HepG2 (cell line): ENCODE measurements at regions not wholly inside any gene's neighbourhood (a gene's known extent, or its start where the extent isn't known, plus 50 kb on each side); places are given as distances from the start of the nearest gene placed in this dataset.

ENCODE experiments used
- CHCHD3 ChIP-seq: sonication (generic); formaldehyde crosslinking; IDR thresholded peaks from 2 replicates; pipeline ENCODE4 v1.8.0; 2022; ENCODE audit warnings: mild to moderate bottlenecking, missing genetic modification reagents, moderate library complexity
- CTCF ChIP-seq: sonication (generic); formaldehyde crosslinking; IDR thresholded peaks from 2 replicates; pipeline ENCODE4 v1.5.0; 2020; ENCODE audit warnings: mild to moderate bottlenecking, missing genetic modification reagents, moderate library complexity
- HIVEP1 ChIP-seq: sonication (generic); formaldehyde crosslinking; IDR thresholded peaks from 2 replicates; pipeline ENCODE4 v1.4.0; 2020; ENCODE audit warnings: mild to moderate bottlenecking, missing genetic modification reagents
- POLR2A ChIP-seq, 2 experiments: IDR thresholded peaks; 2 replicates each; pipeline ENCODE4 v1.6.1; 2011; ENCODE audit warnings: low read depth in 2 of 2, low read length in 2 of 2, mild to moderate bottlenecking in 1 of 2, moderate library complexity in 1 of 2; ENCODE audit not compliant: insufficient read depth in 1 of 2
- PRPF4 ChIP-seq: fragments of 200-400 bp; formaldehyde crosslinking; IDR thresholded peaks from 2 replicates; pipeline ENCODE4 v1.6.1; 2016; ENCODE audit warnings: low read length, low read depth; ENCODE audit not compliant: poor library complexity, severe bottlenecking
- ZNF101 ChIP-seq: sonication (generic); formaldehyde crosslinking; IDR thresholded peaks from 2 replicates; pipeline ENCODE4 v1.4.0; 2020; ENCODE audit warnings: mild to moderate bottlenecking, low read depth, missing genetic modification reagents, borderline replicate concordance

DNA sequence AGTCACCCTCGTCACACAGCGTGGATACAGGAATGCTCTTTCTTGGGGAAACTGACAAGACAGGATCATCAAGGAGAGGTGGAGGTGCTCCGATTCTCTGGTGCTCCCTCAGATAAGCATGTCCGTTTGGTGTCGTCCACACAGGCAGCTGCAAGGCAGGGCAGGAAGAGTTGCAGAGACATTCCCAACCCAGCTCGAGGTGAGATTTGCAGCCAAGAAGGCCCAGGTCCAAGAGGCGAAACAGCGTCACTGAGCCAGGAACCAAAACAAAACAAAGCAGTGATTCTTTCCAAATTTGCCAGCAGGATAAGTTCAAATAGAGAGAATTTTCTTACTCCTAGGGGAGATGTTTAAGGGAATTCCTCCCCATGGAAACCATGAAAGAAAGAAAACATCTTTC lies 386.5 kb upstream of the PFKP start:
- TF ChIP-seq HIVEP1 (CRISPR knock-in tag), result no peak
- no peak for TF ChIP-seq PRPF4
- TF ChIP-seq POLR2A (IDR thresholded peaks at IDR 0.05; ENCODE audit: insufficient read depth in 1 of 2, low read depth in 2 of 2, low read length in 2 of 2), result no peak
- no peak for TF ChIP-seq ZNF101 (CRISPR knock-in tag)
- no peak for TF ChIP-seq CHCHD3 (CRISPR knock-in tag)
- no peak for TF ChIP-seq CTCF
